K562 (cell line): ENCODE measurements at regions not wholly inside any gene's neighbourhood (a gene's known extent, or its start where the extent isn't known, plus 50 kb on each side); places are given as distances from the start of the nearest gene placed in this dataset.
A peak's percentile ranks its signal among the peaks of the same experiment; 100 is the strongest.

Experiments used
- ATF7 ChIP-seq: fragments of 450-650 bp; IDR thresholded peaks from 2 replicates; pipeline ENCODE4 v1.7.1; 2014; ENCODE audit warnings: mild to moderate bottlenecking, moderate library complexity
- BMI1 ChIP-seq: fragments of 150-350 bp; IDR thresholded peaks from 2 replicates; pipeline ENCODE4 v1.6.1; 2014; ENCODE audit warnings: low read length
- BRF1 ChIP-seq: IDR thresholded peaks from 3 replicates; pipeline ENCODE4 v1.6.1; 2011; ENCODE audit warnings: borderline replicate concordance, mild to moderate bottlenecking; ENCODE audit not compliant: insufficient read length; ENCODE audit errors: extremely low read depth
- CBX8 ChIP-seq: fragments of 200-600 bp; sonication (generic); IDR thresholded peaks from 2 replicates; pipeline ENCODE4 v1.6.1; 2012; ENCODE audit warnings: borderline replicate concordance, mixed run types, low read depth, mild to moderate bottlenecking, moderate library complexity, mixed read lengths, low read length, control low read depth, inconsistent platforms; ENCODE audit not compliant: poor library complexity, severe bottlenecking; ENCODE audit errors: extremely low read depth
- ETV6 ChIP-seq, 3 experiments: fragments of 150-350 bp in 1 of 3; sonication (generic) in 1 of 3; formaldehyde crosslinking in 1 of 3; IDR thresholded peaks; 2 replicates each; pipeline versions ENCODE4 v1.6.1 to v1.8.0; 2014 to 2022; ENCODE audit warnings: borderline replicate concordance in 2 of 3, low read depth in 2 of 3, antibody characterized with exemption in 1 of 3, low read length in 1 of 3, mild to moderate bottlenecking in 1 of 3, missing genetic modification reagents in 1 of 3
- FIP1L1 ChIP-seq: fragments of 200-400 bp; formaldehyde crosslinking; IDR thresholded peaks from 2 replicates; pipeline ENCODE4 v1.6.1; 2018; ENCODE audit warnings: mild to moderate bottlenecking, low read depth, low read length; ENCODE audit not compliant: poor library complexity, severe bottlenecking
- KAT2B ChIP-seq: IDR thresholded peaks from one replicate; pipeline ENCODE4 v1.6.1; 2012; ENCODE audit warnings: low read depth, mild to moderate bottlenecking, control low read depth, inconsistent platforms, low read length, moderate library complexity
- MCM3 ChIP-seq: fragments of 450-650 bp; IDR thresholded peaks from 2 replicates; pipeline ENCODE4 v1.6.1; 2016
- MYNN ChIP-seq, 2 experiments: sonication (generic); formaldehyde crosslinking in 1 of 2; IDR thresholded peaks; 2 replicates each; pipeline versions ENCODE4 v1.5.0 to v1.6.1; 2016 to 2020; ENCODE audit warnings: antibody characterized with exemption in 1 of 2, missing genetic modification reagents in 1 of 2
- NCOA6 ChIP-seq: fragments of 450-650 bp; IDR thresholded peaks from 2 replicates; pipeline ENCODE4 v1.6.1; 2017; ENCODE audit warnings: mild to moderate bottlenecking
- NCOR1 ChIP-seq: fragments of 450-650 bp; IDR thresholded peaks from 2 replicates; pipeline ENCODE4 v1.6.1; 2016; ENCODE audit warnings: mild to moderate bottlenecking, moderate library complexity
- NFE2 ChIP-seq: IDR thresholded peaks from 2 replicates; pipeline ENCODE4 v1.6.1; 2014; ENCODE audit warnings: antibody characterized with exemption, low read depth
- NR2C2 ChIP-seq, 2 experiments: fragments of 200-800 bp in 1 of 2; sonication (Bioruptor generic) in 1 of 2; sonication (generic) in 1 of 2; formaldehyde crosslinking in 1 of 2; IDR thresholded peaks; 2 replicates each; pipeline versions ENCODE4 v1.6.1 to v1.8.0; 2016 to 2022; ENCODE audit warnings: mild to moderate bottlenecking in 1 of 2, missing compliant biosample characterization in 1 of 2, missing genetic modification characterization in 1 of 2, missing genetic modification reagents in 1 of 2
- NUFIP1 ChIP-seq: fragments of 450-650 bp; IDR thresholded peaks from 2 replicates; pipeline ENCODE4 v1.6.1; 2018; ENCODE audit not compliant: partially characterized antibody
- RAD51 ChIP-seq: fragments of 450-650 bp; IDR thresholded peaks from 2 replicates; pipeline ENCODE4 v1.7.1; 2016; ENCODE audit warnings: low read depth, mild to moderate bottlenecking, borderline replicate concordance
- RNF2 ChIP-seq: sonication (generic); IDR thresholded peaks from 2 replicates; pipeline ENCODE4 v1.6.1; 2016
- ZNF197 ChIP-seq: fragments of 200-800 bp; sonication (Bioruptor generic); IDR thresholded peaks from 2 replicates; pipeline ENCODE4 v1.6.1; 2016; ENCODE audit warnings: low read depth, missing genetic modification characterization, missing compliant biosample characterization
- ZNF707 ChIP-seq: fragments of 250-450 bp; sonication (Bioruptor Pico); conservative IDR thresholded peaks from 2 replicates; pipeline ENCODE4 v1.8.0; 2022; ENCODE audit warnings: inconsistent platforms, mild to moderate bottlenecking, moderate library complexity
- TF ChIP-seq, protein P1 (sequence below), 2 experiments: fragments of 450-650 bp in 1 of 2; sonication (generic) in 1 of 2; formaldehyde crosslinking; conservative IDR thresholded peaks; 2 replicates each; pipeline versions ENCODE4 v1.4.0 to v1.8.1; 2020 to 2022; ENCODE audit warnings: mild to moderate bottlenecking in 1 of 2, missing genetic modification reagents in 1 of 2
- TF ChIP-seq, protein P2 (sequence below): sonication (generic); IDR thresholded peaks from 2 replicates; pipeline ENCODE4 v1.6.1; 2016
- TF ChIP-seq, protein P3 (sequence below): sonication (generic); formaldehyde crosslinking; IDR thresholded peaks from 2 replicates; pipeline ENCODE4 v1.8.1; 2023; ENCODE audit warnings: mild to moderate bottlenecking, missing genetic modification reagents
- TF ChIP-seq, protein P4 (sequence below): IDR thresholded peaks from 2 replicates; pipeline ENCODE4 v1.6.1; 2016; ENCODE audit warnings: missing genetic modification characterization, missing compliant biosample characterization

DNA sequence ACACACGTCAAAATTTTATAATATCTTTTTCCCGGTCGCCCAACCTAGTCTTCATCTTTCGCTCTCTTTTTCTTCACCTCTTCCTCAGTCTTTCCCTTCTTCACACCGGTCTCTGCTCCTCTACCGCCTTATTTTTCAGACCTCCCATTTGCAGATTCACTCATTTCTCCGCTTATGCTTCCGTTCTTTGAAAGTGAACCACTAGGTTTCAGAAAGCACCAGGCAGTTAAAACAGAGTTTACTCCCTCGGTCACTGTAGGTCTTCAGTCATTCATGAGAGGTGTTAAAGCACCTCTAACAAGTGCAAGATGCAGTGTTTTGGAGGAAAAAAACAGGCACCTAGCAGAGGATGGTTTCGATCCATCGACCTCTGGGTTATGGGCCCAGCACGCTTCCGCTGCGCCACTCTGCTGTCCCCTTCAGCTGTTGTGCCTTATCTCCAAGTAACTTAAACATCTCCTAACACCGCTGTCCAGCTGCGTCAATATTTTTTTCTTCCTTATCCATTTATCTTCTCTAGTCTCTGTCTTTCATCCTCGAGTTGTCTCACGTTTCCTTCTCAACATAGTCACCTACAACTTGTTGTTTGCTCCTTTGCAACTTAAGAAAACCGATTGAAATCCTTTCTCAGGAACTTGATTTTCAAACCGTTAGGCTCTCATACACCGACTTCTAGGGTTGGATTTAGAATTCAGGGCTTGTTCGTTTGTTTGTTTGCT lies 119.7 kb upstream of the ZNF184 start (continued):
- TF ChIP-seq ETV6 (IDR thresholded peaks at IDR 0.05; ENCODE audit: borderline replicate concordance in 1 of 2, low read depth in 2 of 2, low read length in 1 of 2) = no peak
- no peak for TF ChIP-seq ETV6 (CRISPR knock-in tag; IDR thresholded peaks at IDR 0.05; ENCODE audit: borderline replicate concordance)
- peak; percentile 59 for TF ChIP-seq MYNN (IDR thresholded peaks at IDR 0.05)
- TF ChIP-seq MYNN (CRISPR knock-in tag; IDR thresholded peaks at IDR 0.05) = no peak
- TF ChIP-seq, protein P1, sequence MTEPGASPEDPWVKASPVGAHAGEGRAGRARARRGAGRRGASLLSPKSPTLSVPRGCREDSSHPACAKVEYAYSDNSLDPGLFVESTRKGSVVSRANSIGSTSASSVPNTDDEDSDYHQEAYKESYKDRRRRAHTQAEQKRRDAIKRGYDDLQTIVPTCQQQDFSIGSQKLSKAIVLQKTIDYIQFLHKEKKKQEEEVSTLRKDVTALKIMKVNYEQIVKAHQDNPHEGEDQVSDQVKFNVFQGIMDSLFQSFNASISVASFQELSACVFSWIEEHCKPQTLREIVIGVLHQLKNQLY (CRISPR knock-in tag; conservative IDR thresholded peaks at IDR 0.05) = no peak
- TF ChIP-seq BRF1 = peak; percentile 33
- peak; percentile 90 for TF ChIP-seq RNF2
- TF ChIP-seq CBX8 = no peak
- TF ChIP-seq MCM3 = no peak
- TF ChIP-seq, protein P2, sequence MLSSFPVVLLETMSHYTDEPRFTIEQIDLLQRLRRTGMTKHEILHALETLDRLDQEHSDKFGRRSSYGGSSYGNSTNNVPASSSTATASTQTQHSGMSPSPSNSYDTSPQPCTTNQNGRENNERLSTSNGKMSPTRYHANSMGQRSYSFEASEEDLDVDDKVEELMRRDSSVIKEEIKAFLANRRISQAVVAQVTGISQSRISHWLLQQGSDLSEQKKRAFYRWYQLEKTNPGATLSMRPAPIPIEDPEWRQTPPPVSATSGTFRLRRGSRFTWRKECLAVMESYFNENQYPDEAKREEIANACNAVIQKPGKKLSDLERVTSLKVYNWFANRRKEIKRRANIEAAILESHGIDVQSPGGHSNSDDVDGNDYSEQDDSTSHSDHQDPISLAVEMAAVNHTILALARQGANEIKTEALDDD = peak; percentile 99
- TF ChIP-seq ZNF707 (CRISPR knock-in tag) = no peak
- peak; percentile 81 for TF ChIP-seq ATF7
- no peak for TF ChIP-seq NCOA6
- TF ChIP-seq BMI1 = no peak
- TF ChIP-seq FIP1L1 = no peak
- 0 out of 2 replicates have a peak, but pooled peaks have one; percentile 4 for TF ChIP-seq NFE2
- 0 out of 2 replicates have a peak, but pooled peaks have one; percentile 55 for TF ChIP-seq ZNF197 (CRISPR knock-in tag)
- no peak for TF ChIP-seq KAT2B
- TF ChIP-seq NCOR1 = peak; percentile 61
- TF ChIP-seq NUFIP1 = peak; percentile 77
- no peak for TF ChIP-seq RAD51
- TF ChIP-seq NR2C2 (CRISPR knock-in tag; IDR thresholded peaks at IDR 0.05) = no peak
- peak; percentile 51; the same call in 1 of the 2 replicates for TF ChIP-seq NR2C2 (tag; IDR thresholded peaks at IDR 0.05)
- TF ChIP-seq, protein P3, sequence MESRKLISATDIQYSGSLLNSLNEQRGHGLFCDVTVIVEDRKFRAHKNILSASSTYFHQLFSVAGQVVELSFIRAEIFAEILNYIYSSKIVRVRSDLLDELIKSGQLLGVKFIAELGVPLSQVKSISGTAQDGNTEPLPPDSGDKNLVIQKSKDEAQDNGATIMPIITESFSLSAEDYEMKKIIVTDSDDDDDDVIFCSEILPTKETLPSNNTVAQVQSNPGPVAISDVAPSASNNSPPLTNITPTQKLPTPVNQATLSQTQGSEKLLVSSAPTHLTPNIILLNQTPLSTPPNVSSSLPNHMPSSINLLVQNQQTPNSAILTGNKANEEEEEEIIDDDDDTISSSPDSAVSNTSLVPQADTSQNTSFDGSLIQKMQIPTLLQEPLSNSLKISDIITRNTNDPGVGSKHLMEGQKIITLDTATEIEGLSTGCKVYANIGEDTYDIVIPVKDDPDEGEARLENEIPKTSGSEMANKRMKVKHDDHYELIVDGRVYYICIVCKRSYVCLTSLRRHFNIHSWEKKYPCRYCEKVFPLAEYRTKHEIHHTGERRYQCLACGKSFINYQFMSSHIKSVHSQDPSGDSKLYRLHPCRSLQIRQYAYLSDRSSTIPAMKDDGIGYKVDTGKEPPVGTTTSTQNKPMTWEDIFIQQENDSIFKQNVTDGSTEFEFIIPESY (CRISPR knock-in tag) = peak; percentile 79
- TF ChIP-seq, protein P4, sequence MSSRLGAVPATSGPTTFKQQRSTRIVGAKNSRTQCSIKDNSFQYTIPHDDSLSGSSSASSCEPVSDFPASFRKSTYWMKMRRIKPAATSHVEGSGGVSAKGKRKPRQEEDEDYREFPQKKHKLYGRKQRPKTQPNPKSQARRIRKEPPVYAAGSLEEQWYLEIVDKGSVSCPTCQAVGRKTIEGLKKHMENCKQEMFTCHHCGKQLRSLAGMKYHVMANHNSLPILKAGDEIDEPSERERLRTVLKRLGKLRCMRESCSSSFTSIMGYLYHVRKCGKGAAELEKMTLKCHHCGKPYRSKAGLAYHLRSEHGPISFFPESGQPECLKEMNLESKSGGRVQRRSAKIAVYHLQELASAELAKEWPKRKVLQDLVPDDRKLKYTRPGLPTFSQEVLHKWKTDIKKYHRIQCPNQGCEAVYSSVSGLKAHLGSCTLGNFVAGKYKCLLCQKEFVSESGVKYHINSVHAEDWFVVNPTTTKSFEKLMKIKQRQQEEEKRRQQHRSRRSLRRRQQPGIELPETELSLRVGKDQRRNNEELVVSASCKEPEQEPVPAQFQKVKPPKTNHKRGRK (tag) = peak; percentile 86
